ENCODE measurements at regions not wholly inside any gene's neighbourhood (a gene's known extent, or its start where the extent isn't known, plus 50 kb on each side); places are given as distances from the start of the nearest gene placed in this dataset.
"Not testable (repeated sequence)": the region's sequence is repeated elsewhere in the genome, so short reads cannot be mapped to it uniquely, and the experiment has no call there.

- Histone ChIP-seq H3K9me3 (ENCODE audit: insufficient read depth, low read length) (peaks cover under 1% of the 10 kb centered on the region; the same call in 1 of the 2 replicates), H4K20me1 (ENCODE audit: low read depth, low read length) (no peaks in the 10 kb centered on the region), H3K9ac (ENCODE audit: low read length) (no peak overlapping the region), H3K4me3 (ENCODE audit: insufficient read depth, low read length, poor library complexity, severe bottlenecking) (no peak overlapping the region), H3K4me2 (ENCODE audit: low read depth, low read length, poor library complexity, severe bottlenecking) (no peak overlapping the region), H3K79me2 (ENCODE audit: insufficient read depth, low read length) (no peaks in the 10 kb centered on the region), H3K9me2 (replicated peaks; ENCODE audit: insufficient read depth, low read length) (no peaks in the 10 kb centered on the region), H3K27ac (ENCODE audit: low read depth, low read length) (no peak overlapping the region), H3K36me3 (ENCODE audit: low read length) (no peaks in the 10 kb centered on the region), H3F3A (ENCODE audit: insufficient read depth) (no peaks in the 10 kb centered on the region), H3K27me3 (ENCODE audit: low read length) (no peaks in the 10 kb centered on the region), H2AFZ (ENCODE audit: low read depth, low read length, severe bottlenecking) (no peak overlapping the region)
- no peak for TF ChIP-seq EZH2phosphoT487 (conservative IDR thresholded peaks at IDR 0.05; ENCODE audit: low read length)
- TF ChIP-seq CTCF (IDR thresholded peaks at IDR 0.05; ENCODE audit: insufficient read depth, low read length, poor library complexity, severe bottlenecking), result no peak
Observed at GRCh38 chr20:50333812-50334211, 143.2 kb downstream of the CEBPB start.

GRCh38 chr20:50334512-50334911 is 143.9 kb downstream of the CEBPB start:
- not testable (repeated sequence) for H3K9me3 ChIP-seq (ENCODE audit: insufficient read depth, low read length); H3K4me3 ChIP-seq (ENCODE audit: insufficient read depth, low read length, poor library complexity, severe bottlenecking); H3K9me2 ChIP-seq (replicated peaks; ENCODE audit: insufficient read depth, low read length); H3K4me2 ChIP-seq (ENCODE audit: low read depth, low read length, poor library complexity, severe bottlenecking); H2AFZ ChIP-seq (ENCODE audit: low read depth, low read length, severe bottlenecking); H3K27me3 ChIP-seq (ENCODE audit: low read length); H3K79me2 ChIP-seq (ENCODE audit: insufficient read depth, low read length); H3K27ac ChIP-seq (ENCODE audit: low read depth, low read length); H3K9ac ChIP-seq (ENCODE audit: low read length); H4K20me1 ChIP-seq (ENCODE audit: low read depth, low read length); H3F3A ChIP-seq (ENCODE audit: insufficient read depth); H3K36me3 ChIP-seq (ENCODE audit: low read length)

GRCh38 chr20:50335105-50335504 is 144.5 kb downstream of the CEBPB start:
- Histone ChIP-seq H3K27me3 (ENCODE audit: low read length) (no peaks in the 10 kb centered on the region), H3K4me2 (ENCODE audit: low read depth, low read length, poor library complexity, severe bottlenecking) (peak overlapping the region; percentile 21), H4K20me1 (ENCODE audit: low read depth, low read length) (no peaks in the 10 kb centered on the region), H3K4me3 (ENCODE audit: insufficient read depth, low read length, poor library complexity, severe bottlenecking) (no peak overlapping the region), H3K9me3 (ENCODE audit: insufficient read depth, low read length) (no peaks in the 10 kb centered on the region), H3K27ac (ENCODE audit: low read depth, low read length) (no peak overlapping the region), H3K9me2 (replicated peaks; ENCODE audit: insufficient read depth, low read length) (no peaks in the 10 kb centered on the region), H3K9ac (ENCODE audit: low read length) (no peak overlapping the region), H2AFZ (ENCODE audit: low read depth, low read length, severe bottlenecking) (no peak overlapping the region), H3K79me2 (ENCODE audit: insufficient read depth, low read length) (no peaks in the 10 kb centered on the region), H3K36me3 (ENCODE audit: low read length) (no peaks in the 10 kb centered on the region), H3F3A (ENCODE audit: insufficient read depth) (no peaks in the 10 kb centered on the region)
- TF ChIP-seq CTCF (IDR thresholded peaks at IDR 0.05; ENCODE audit: insufficient read depth, low read length, poor library complexity, severe bottlenecking), result no peak
- TF ChIP-seq EZH2phosphoT487 (conservative IDR thresholded peaks at IDR 0.05; ENCODE audit: low read length), result no peak

GRCh38 chr20:50335866-50336265 is 145.2 kb downstream of the CEBPB start:
- Histone ChIP-seq H3K36me3 (ENCODE audit: low read length) (no peaks in the 10 kb centered on the region), H3K27me3 (ENCODE audit: low read length) (no peaks in the 10 kb centered on the region), H3K9ac (ENCODE audit: low read length) (no peak overlapping the region), H4K20me1 (ENCODE audit: low read depth, low read length) (no peaks in the 10 kb centered on the region), H2AFZ (ENCODE audit: low read depth, low read length, severe bottlenecking) (no peak overlapping the region), H3K4me2 (ENCODE audit: low read depth, low read length, poor library complexity, severe bottlenecking) (no peak overlapping the region), H3F3A (ENCODE audit: insufficient read depth) (no peaks in the 10 kb centered on the region), H3K9me2 (replicated peaks; ENCODE audit: insufficient read depth, low read length) (no peaks in the 10 kb centered on the region), H3K9me3 (ENCODE audit: insufficient read depth, low read length) (no peaks in the 10 kb centered on the region), H3K4me3 (ENCODE audit: insufficient read depth, low read length, poor library complexity, severe bottlenecking) (no peak overlapping the region), H3K27ac (ENCODE audit: low read depth, low read length) (no peak overlapping the region), H3K79me2 (ENCODE audit: insufficient read depth, low read length) (no peaks in the 10 kb centered on the region)
- TF ChIP-seq EZH2phosphoT487 (conservative IDR thresholded peaks at IDR 0.05; ENCODE audit: low read length), result no peak
- no peak for TF ChIP-seq CTCF (IDR thresholded peaks at IDR 0.05; ENCODE audit: insufficient read depth, low read length, poor library complexity, severe bottlenecking)

Data from SU-DHL-6 (cell line).